ENCODE measurements at regions not wholly inside any gene's neighbourhood (a gene's known extent, or its start where the extent isn't known, plus 50 kb on each side); places are given as distances from the start of the nearest gene placed in this dataset.

GRCh38 chr3:117136003-117136402 is 426.4 kb downstream of the TUSC7 start:
- no peak for TF ChIP-seq CTCF (IDR thresholded peaks at IDR 0.05; ENCODE audit: insufficient read depth, low read depth, low read length)
- no peak for DNase-seq (ENCODE audit: low read depth)
- no peak overlapping the region for H3K4me3 ChIP-seq (ENCODE audit: low read depth, low read length)

GRCh38 chr3:117137065-117137464 is 427.5 kb downstream of the TUSC7 start:
- H3K4me3 ChIP-seq (ENCODE audit: low read depth, low read length), result no peak overlapping the region
- no peak for DNase-seq (ENCODE audit: low read depth)
- TF ChIP-seq CTCF (IDR thresholded peaks at IDR 0.05; ENCODE audit: insufficient read depth, low read depth, low read length), result no peak

- no peak overlapping the region for H3K4me3 ChIP-seq (ENCODE audit: low read depth, low read length)
- no peak for DNase-seq (ENCODE audit: low read depth)
- no peak for TF ChIP-seq CTCF (IDR thresholded peaks at IDR 0.05; ENCODE audit: insufficient read depth, low read depth, low read length)
Measured at GRCh38 chr3:117139681-117140080, 430.1 kb downstream of the TUSC7 start.

- TF ChIP-seq CTCF (IDR thresholded peaks at IDR 0.05; ENCODE audit: insufficient read depth, low read depth, low read length), result no peak
- H3K4me3 ChIP-seq (ENCODE audit: low read depth, low read length), result no peak overlapping the region
- no peak for DNase-seq (ENCODE audit: low read depth)
Measured at GRCh38 chr3:117141812-117142211, 432.2 kb downstream of the TUSC7 start.

- peak; percentile 23 for DNase-seq (ENCODE audit: low read depth)
- no peak for TF ChIP-seq CTCF (IDR thresholded peaks at IDR 0.05; ENCODE audit: insufficient read depth, low read depth, low read length)
- H3K4me3 ChIP-seq (ENCODE audit: low read depth, low read length), result no peak overlapping the region
Measured at GRCh38 chr3:117144853-117145252, 435.3 kb downstream of the TUSC7 start.

- DNase-seq (ENCODE audit: low read depth), result no peak
Measured at GRCh38 chr3:117145677-117146076, 436.1 kb downstream of the TUSC7 start.

More at GRCh38 chr3:117145677-117146076, 436.1 kb downstream of the TUSC7 start:
- no peak overlapping the region for H3K4me3 ChIP-seq (ENCODE audit: low read depth, low read length)
- TF ChIP-seq CTCF (IDR thresholded peaks at IDR 0.05; ENCODE audit: insufficient read depth, low read depth, low read length), result no peak
